Keratinocyte (primary cell): ENCODE measurements at regions not wholly inside any gene's neighbourhood (a gene's known extent, or its start where the extent isn't known, plus 50 kb on each side); places are given as distances from the start of the nearest gene placed in this dataset.

Experiments
- EZH2 ChIP-seq: IDR thresholded peaks from one replicate; pipeline ENCODE4 v1.6.1; 2012; ENCODE audit warnings: inconsistent platforms, mild to moderate bottlenecking, low read length, moderate library complexity
- TF ChIP-seq, protein P1 (sequence below), 3 experiments: IDR thresholded peaks in 1 of 3; conservative IDR thresholded peaks in 1 of 3; optimal IDR thresholded peaks in 1 of 3; 2 replicates in 2 of 3; 3 replicates in 1 of 3; pipeline versions ENCODE3 to v1.5.1; 2011; ENCODE audit warnings: low read length in 3 of 3, mild to moderate bottlenecking in 3 of 3, moderate library complexity in 2 of 3, control low read depth in 1 of 3, inconsistent platforms in 1 of 3; ENCODE audit not compliant: insufficient read depth in 2 of 3; ENCODE audit errors: extremely low read depth in 1 of 3

DNA sequence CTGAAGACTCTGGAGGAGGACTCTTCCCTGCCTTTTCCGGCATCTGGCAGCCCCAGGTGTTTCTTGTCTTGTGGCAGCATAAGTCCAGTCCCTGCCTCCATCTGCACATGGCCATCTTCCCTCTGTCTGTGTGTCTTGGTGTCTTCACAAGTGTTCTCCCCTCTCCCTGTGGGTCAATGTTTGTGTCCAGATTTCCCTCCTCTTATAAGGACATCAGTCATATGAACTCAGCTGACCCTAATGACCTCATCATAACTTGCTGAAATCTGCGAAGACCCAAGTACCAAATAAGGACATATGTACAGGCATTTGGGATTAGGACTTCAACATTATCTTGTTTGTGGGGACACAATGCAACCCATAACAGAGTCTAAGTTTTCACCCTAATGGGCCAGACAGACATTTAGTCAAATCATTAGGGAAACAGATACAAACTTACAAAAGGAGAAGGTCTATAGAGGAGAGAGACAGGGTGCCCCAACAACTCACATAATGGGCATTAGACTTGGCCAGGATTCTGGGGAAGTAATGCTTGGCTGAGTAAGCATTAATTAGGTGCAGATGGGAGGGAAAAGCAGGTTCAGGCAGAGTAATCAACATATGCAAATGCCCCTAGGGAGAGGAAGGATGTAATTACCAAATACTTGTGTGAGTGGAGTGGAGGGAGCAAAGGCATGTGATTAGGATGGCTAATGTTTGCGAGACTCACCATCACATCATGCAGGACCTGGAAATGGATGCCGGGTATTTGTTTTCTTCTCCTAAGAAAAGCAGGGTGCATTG lies 372.8 kb upstream of the TBL1XR1 start:
- no peak for TF ChIP-seq EZH2
- TF ChIP-seq, protein P1, sequence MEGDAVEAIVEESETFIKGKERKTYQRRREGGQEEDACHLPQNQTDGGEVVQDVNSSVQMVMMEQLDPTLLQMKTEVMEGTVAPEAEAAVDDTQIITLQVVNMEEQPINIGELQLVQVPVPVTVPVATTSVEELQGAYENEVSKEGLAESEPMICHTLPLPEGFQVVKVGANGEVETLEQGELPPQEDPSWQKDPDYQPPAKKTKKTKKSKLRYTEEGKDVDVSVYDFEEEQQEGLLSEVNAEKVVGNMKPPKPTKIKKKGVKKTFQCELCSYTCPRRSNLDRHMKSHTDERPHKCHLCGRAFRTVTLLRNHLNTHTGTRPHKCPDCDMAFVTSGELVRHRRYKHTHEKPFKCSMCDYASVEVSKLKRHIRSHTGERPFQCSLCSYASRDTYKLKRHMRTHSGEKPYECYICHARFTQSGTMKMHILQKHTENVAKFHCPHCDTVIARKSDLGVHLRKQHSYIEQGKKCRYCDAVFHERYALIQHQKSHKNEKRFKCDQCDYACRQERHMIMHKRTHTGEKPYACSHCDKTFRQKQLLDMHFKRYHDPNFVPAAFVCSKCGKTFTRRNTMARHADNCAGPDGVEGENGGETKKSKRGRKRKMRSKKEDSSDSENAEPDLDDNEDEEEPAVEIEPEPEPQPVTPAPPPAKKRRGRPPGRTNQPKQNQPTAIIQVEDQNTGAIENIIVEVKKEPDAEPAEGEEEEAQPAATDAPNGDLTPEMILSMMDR (optimal IDR thresholded peaks at IDR 0.05 in 1 of 3, IDR thresholded peaks at IDR 0.05 in 1 of 3, conservative IDR thresholded peaks at IDR 0.05 in 1 of 3; ENCODE audit: extremely low read depth in 1 of 3, insufficient read depth in 2 of 3, low read length in 3 of 3), result no peak
